ENCODE measurements at regions not wholly inside any gene's neighbourhood (a gene's known extent, or its start where the extent isn't known, plus 50 kb on each side); places are given as distances from the start of the nearest gene placed in this dataset.

GRCh38 chr12:53803194-53803593 lies 51.4 kb upstream of the CISTR start:
- DNase-seq, result no peak

GRCh38 chr12:53803703-53804102 lies 51.9 kb upstream of the CISTR start:
- no peak for DNase-seq

- no peak for DNase-seq
Observed at GRCh38 chr12:53804429-53804828, 52.6 kb upstream of the CISTR start.

GRCh38 chr12:53805067-53805466 lies 53.3 kb upstream of the CISTR start:
- no peak for DNase-seq

- DNase-seq, result no peak
Observed at GRCh38 chr12:53805791-53806190, 54.0 kb upstream of the CISTR start.

- DNase-seq, result no peak
Observed at GRCh38 chr12:53806721-53807120, 54.9 kb upstream of the CISTR start.

GRCh38 chr12:53807322-53807860 lies 55.6 kb upstream of the CISTR start:
- DNase-seq, result no peak

GRCh38 chr12:53808023-53808705 lies 56.4 kb upstream of the CISTR start:
- no peak for DNase-seq

GRCh38 chr12:53809005-53809404 lies 57.2 kb upstream of the CISTR start:
- DNase-seq, result no peak

- no peak for DNase-seq
Observed at GRCh38 chr12:53810950-53811349, 59.2 kb upstream of the CISTR start.

- DNase-seq, result no peak
Observed at GRCh38 chr12:53811606-53812005, 59.8 kb upstream of the CISTR start.

- DNase-seq, result no peak
Observed at GRCh38 chr12:53816360-53817020, 64.7 kb upstream of the CISTR start.

GRCh38 chr12:53817021-53817389 lies 65.2 kb upstream of the CISTR start:
- no peak for DNase-seq

GRCh38 chr12:53820514-53821306 lies 68.9 kb upstream of the CISTR start:
- DNase-seq, result no peak

GRCh38 chr12:53824001-53824712 lies 72.4 kb upstream of the CISTR start:
- DNase-seq, result no peak

- no peak for DNase-seq
Observed at GRCh38 chr12:53825246-53826081, 73.7 kb upstream of the CISTR start.

GRCh38 chr12:53827306-53827705 lies 75.5 kb upstream of the CISTR start:
- DNase-seq, result no peak

- DNase-seq, result no peak
Observed at GRCh38 chr12:53828598-53828997, 76.8 kb upstream of the CISTR start.

- DNase-seq, result no peak
Observed at GRCh38 chr12:53829130-53829819, 77.5 kb upstream of the CISTR start.

GRCh38 chr12:53830631-53831030 lies 78.9 kb upstream of the CISTR start:
- no peak for DNase-seq

All from renal pelvis (tissue), 1 donor.